A549 (cell line): ENCODE measurements at regions not wholly inside any gene's neighbourhood (a gene's known extent, or its start where the extent isn't known, plus 50 kb on each side); places are given as distances from the start of the nearest gene placed in this dataset.

Source experiments
- CTCF ChIP-seq: fragments of >200 bp; sonication (Bioruptor Twin); formaldehyde crosslinking; IDR thresholded peaks from 3 replicates; pipeline ENCODE4 v1.5.1; 2016
- EHMT2 ChIP-seq: fragments of 200-600 bp; sonication (generic); IDR thresholded peaks from 2 replicates; pipeline ENCODE4 v1.6.1; 2016; ENCODE audit warnings: antibody characterized with exemption, low read depth, mild to moderate bottlenecking, moderate library complexity
- ZNF302 ChIP-seq: fragments of 250-450 bp; sonication (Bioruptor Pico); IDR thresholded peaks from 2 replicates; pipeline ENCODE4 v1.9.0; 2021; ENCODE audit warnings: inconsistent platforms, mild to moderate bottlenecking, moderate library complexity

- TF ChIP-seq CTCF (no peak), ZNF302 (no peak), EHMT2 (no peak)
Observed at GRCh38 chr6:164345327-164345726, 930.8 kb downstream of the QKI start.
